Suprapubic skin (tissue), 3 donors: ENCODE measurements at regions not wholly inside any gene's neighbourhood (a gene's known extent, or its start where the extent isn't known, plus 50 kb on each side); places are given as distances from the start of the nearest gene placed in this dataset.

Source experiments
- POLR2AphosphoS5 ChIP-seq, 3 donors: sonication (generic); formaldehyde crosslinking; IDR thresholded peaks; one replicate each; pipeline ENCODE4 v1.6.1; 2017; ENCODE audit warnings: antibody characterized with exemption in 3 of 3
- TF ChIP-seq, protein P1 (sequence below), 2 donors: fragments of 200-600 bp in 1 of 2; fragments of 450-650 bp in 1 of 2; sonication (generic) in 1 of 2; IDR thresholded peaks; one replicate each; pipeline ENCODE4 v1.5.1; 2016 to 2019; ENCODE audit warnings: antibody characterized with exemption in 2 of 2, mild to moderate bottlenecking in 1 of 2, moderate library complexity in 1 of 2

DNA sequence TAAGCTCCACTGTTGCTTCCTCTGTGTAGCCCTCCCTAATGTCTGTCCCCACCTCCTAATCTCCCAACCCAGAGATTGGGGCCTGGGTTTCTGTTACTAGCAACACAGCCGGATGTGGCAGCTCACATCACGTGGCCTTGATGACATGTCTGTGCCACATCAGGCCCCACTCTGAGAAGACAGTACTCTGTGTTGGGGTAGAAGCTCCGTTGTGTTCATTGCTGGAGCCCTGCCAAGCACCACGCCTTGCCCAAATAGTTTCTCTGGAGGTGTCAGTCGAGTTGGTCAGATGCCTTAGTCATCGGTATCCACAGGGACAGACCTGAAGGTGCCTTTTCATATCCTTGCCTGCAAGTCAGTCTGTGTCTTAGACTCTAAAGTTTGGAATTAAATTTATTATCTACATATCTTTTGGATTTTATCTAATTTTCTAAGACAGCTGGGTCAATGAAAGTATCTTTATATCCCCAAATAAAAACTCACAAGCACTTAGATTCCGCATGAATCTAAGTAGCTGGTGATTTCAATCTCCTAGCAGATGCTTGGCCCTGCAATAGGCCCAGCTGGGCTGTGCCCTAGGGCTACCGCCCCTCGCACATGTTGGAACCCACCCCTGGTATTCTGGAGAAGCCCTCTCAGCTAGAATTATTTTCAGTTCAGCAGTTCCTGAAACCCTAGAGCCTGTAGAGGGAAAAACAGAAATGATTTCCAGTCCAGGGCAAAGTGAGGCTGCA, 204.0 kb upstream of the TSHZ3 start:
- TF ChIP-seq, protein P1, sequence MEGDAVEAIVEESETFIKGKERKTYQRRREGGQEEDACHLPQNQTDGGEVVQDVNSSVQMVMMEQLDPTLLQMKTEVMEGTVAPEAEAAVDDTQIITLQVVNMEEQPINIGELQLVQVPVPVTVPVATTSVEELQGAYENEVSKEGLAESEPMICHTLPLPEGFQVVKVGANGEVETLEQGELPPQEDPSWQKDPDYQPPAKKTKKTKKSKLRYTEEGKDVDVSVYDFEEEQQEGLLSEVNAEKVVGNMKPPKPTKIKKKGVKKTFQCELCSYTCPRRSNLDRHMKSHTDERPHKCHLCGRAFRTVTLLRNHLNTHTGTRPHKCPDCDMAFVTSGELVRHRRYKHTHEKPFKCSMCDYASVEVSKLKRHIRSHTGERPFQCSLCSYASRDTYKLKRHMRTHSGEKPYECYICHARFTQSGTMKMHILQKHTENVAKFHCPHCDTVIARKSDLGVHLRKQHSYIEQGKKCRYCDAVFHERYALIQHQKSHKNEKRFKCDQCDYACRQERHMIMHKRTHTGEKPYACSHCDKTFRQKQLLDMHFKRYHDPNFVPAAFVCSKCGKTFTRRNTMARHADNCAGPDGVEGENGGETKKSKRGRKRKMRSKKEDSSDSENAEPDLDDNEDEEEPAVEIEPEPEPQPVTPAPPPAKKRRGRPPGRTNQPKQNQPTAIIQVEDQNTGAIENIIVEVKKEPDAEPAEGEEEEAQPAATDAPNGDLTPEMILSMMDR (IDR thresholded peaks at IDR 0.05), result no peak
- no peak for TF ChIP-seq POLR2AphosphoS5 (IDR thresholded peaks at IDR 0.05)
